GM18508 (cell line): ENCODE measurements at regions not wholly inside any gene's neighbourhood (a gene's known extent, or its start where the extent isn't known, plus 50 kb on each side); places are given as distances from the start of the nearest gene placed in this dataset.
A peak's percentile ranks its signal among the peaks of the same experiment; 100 is the strongest.
"Not testable (repeated sequence)": the region's sequence is repeated elsewhere in the genome, so short reads cannot be mapped to it uniquely, and the experiment has no call there.

Experiments
- ATAC-seq: cut with Tn5 transposase; IDR thresholded peaks from one replicate; pipeline ENCODE4 v1.9.1; 2021; ENCODE audit warnings: moderate number of reproducible peaks; ENCODE audit not compliant: insufficient read depth, unreplicated experiment

DNA sequence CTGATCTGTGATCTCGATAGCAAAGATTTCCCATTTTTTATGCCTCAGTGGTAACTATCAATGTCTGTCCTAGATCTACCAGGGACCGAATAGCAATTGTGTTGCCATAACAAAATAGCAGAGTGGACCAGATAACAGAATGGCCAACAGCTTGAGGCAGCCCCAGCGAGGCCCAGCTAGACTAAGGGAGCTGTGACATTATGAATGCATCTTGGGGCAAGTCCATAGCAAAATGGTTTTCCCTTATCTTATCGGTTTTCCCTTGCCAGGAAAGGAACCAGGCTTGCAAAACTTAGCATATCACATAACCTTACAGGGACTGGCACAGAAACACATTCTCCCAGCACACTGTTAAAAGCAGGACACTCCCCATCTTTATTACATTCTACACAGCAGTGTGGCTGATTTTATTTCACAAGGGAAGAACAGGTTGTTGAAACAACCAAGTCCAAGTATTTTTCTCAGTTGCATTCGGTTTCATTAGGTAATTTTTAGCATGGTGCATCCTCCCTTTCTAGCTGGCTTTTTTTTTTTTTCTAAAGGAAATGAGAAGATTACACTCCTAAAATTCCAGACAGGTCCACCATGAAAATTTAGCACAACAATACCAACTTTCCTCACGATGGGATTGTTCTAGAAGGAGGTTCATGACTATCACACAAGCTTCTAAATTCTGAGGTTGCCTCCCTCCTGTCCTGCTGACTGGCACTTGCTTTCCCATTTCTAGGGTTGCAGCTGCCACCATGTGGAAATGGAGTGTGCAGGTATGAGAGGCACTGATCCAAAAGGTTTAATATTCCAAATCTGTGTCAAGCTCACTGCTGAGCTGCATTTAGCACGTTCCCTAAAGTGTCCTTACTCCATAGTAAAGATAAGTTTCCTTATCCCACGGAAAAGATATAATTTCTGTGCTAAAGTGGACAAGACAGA, 97.0 kb upstream of the SLC35G4 start:
- ATAC-seq = no peak

DNA sequence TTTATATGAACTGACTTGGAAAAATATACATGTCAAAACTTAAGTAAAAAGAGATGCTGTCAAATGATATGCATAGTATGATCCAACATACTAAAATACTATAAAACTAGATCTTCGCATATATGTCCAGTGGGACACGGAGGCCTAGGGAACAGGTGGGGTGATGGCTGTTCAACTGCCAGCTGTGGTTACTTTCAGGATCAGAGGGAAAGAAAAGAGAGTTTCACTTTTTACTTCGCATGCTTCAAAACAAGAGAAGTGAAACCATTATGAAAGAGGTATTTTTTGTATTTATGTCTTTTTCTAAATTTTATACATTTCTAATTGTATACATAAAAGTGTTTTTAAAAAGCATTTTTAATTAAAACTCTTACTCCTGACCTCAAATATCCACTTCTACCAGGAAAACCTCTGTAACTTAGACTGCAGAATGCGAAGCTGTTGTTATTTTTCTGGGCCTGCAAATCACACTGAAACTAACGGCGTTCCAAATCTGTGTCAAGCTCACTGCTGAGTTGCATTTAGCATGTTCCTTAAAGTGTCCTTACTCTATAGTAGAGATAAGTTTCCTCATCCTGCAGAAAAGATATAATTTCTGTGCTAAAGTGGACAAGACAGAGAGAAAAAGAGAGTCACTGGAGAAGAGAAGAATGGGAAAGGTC, 97.8 kb upstream of the SLC35G4 start:
- ATAC-seq = peak; percentile 73

DNA sequence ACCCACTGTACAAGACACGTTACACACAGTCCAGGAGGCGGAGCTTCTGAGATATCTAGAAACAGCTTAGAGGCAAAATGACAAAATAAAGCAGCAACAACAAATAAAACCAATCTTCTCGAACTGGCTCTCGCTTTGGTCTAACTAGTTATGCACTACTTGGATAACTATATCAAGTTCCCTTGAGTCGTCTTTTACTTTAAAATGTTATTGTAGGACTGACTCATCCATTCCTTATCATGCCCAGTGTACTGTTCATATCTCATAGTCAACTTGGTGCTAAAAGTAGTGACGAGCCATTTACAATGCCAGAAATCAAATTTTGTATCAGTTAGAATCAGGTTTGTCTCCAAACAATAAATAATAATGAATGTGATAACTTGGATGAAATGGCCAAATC, 102.5 kb upstream of the SLC35G4 start:
- ATAC-seq = no peak

DNA sequence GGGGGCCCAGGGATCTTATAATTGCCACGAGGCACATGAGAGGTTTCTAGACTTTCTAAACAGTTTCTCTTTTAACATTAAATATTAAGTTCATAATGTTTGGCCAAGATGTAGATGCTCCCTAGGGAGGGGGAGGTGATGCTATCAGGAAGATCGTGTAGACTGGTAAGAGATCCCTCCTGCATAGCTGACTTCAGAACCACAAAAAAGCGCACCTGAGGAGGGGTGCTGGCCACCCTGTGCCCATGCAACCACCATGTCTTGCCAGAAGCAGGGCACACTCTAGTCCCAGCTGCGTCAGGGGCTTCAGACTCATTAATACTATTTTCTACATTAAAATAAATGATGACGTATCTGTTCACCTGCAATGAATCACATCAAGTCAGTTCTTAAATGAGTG, 103.4 kb upstream of the SLC35G4 start:
- no peak for ATAC-seq

GRCh38 chr18:11504962-11505361, 104.4 kb upstream of the SLC35G4 start:
- no peak for ATAC-seq

DNA sequence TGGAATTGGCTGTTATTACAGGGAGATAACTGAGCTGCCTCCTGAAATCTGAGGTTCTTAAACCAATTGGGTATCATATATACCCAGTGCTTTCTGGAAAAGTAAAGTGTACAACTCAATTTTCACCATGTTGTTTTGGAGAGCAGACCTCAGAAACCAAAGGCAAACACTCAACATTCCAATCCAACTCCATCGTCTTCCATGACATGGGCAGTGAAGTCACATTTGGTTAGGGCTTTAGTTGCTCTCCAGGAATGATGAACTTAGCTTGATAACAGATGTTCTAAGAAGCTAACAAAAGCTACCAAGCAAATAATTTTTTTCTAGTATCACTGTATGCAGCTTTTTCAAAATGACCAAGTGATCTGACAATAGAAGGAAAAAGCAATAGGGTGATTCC, 107.0 kb upstream of the SLC35G4 start:
- ATAC-seq = no peak

DNA sequence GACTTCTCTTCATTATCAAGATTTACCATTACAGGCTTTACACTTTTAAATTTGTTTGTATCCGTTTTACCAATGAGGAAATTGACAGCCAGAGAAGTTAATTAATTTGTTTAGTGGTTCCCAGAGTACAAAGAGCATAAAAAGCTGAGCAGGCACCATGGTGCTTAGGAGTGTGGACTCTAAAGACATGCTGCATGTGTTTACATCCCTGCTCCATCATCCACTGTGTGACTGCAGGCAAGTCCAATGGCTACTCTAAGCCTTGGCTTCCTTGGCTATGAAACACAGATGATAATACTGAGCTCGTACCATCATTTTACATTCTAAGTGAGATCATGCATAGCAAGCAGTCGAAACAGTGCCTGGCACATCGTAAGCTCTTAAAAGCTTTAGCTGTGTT, 108.0 kb upstream of the SLC35G4 start:
- ATAC-seq = no peak

- no peak for ATAC-seq
Observed at GRCh38 chr18:11500153-11501122, 109.0 kb upstream of the SLC35G4 start.

- ATAC-seq = no peak
Observed at GRCh38 chr18:11498821-11499220, 110.6 kb upstream of the SLC35G4 start.

- no peak for ATAC-seq
Observed at GRCh38 chr18:11497585-11497984, 111.8 kb upstream of the SLC35G4 start.

- ATAC-seq = no peak
Observed at GRCh38 chr18:11496526-11497172, 112.7 kb upstream of the SLC35G4 start.

GRCh38 chr18:11495441-11495840, 114.0 kb upstream of the SLC35G4 start:
- ATAC-seq = no peak

GRCh38 chr18:11494107-11494506, 115.3 kb upstream of the SLC35G4 start:
- ATAC-seq = no peak

DNA sequence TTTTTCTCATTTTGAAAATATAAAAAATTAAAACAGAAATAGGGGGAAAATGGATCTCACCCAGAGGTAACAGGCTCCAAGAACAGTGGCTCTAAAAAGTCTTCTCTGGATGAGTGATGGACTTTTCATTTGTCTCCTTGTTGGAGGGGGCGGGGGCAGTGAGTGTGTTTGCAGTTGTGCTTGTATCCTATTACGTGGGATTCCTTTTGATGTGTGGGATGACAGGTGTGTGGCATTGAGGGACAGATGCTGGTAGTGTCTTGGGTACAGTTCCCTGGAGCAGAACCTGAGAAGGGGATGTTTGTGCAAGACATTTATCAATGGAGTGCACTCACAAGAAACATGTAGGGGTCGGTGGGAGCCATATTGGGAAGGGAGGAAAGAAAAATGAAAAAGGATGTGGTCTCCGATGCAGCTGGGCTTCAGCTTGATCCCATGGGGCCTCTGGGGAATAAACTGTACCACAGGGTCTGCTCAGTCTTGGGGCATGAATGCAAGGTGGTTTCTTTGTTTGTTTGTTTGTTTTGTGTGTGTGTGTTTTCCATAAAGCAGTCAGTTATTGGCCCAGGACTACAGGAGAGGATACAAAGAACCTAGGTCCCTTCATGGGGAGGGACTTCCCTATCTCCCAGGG, 120.0 kb upstream of the SLC35G4 start:
- ATAC-seq = no peak

DNA sequence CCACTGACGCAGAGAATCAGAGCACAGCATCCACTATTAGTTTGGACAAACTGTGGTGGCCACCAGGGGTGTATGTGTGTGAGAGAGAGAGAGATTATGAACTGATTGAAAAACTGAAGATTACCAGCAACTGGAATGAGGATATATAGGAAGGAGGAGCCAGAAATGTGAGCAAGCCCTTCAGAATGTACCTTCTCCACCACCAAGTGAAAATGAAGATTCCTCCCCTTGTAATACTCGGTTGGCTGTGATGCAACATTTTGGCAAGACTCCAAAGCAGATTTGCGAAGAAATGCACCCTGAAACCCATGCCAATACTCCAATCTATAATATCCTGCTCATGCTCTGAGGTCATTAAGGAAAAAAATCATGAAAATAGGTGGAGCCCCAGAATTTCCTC, 121.2 kb upstream of the SLC35G4 start:
- no peak for ATAC-seq

DNA sequence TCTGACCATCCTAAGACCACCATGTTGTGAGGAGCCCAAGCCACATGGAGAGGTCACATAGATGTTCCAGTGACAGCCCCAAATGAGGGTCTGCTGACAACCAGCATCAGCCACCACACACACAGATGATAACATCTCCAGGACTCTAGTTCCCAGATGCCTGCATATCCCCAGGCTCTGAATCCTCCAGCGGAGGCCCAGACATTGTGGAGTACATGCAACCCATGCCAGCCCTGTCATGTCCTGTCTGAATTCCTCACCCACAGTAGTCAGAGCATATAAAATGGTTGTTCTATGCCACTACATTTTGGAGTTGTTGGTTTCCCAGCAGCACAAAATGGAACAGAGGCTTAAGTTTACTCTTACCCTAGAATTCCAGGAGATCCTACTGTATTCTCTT, 122.0 kb upstream of the SLC35G4 start:
- no peak for ATAC-seq

DNA sequence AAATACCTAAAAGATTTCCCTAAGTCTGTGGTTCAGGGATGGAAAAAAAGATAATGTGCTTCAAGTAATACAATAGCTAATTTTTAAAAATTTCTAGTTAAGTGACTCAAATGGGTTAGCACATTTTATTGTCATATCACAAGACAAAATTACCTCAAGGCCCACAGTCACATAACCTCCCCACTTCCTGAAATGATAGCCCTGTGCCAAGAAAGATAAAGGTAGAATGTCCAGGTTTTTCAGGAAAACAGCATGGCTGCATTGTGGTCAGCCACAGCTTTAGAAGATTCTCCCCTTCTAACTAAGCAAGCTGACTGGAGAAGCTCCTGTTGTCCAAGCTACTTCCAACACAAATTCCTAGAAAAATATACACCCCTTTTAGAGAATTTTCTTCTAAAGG, 127.1 kb upstream of the SLC35G4 start:
- no peak for ATAC-seq

DNA sequence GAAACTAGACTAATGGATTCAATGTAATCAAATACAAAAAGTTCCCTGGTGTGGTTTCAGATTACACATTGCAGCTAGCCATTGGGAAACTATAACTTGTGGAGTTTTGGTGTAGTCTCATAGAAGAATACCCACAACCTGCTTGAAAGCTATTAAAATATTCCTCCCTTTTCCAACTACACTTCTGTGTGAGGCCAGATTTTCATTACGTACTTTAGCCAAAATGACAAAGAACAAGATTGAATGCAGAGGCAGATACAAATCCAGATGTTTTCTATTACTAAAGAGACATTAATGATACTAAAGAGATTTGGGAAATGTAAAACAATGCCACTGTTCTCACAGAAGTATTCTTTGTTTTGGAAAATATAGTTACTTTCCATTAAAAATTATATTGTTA, 128.7 kb upstream of the SLC35G4 start:
- ATAC-seq = no peak

DNA sequence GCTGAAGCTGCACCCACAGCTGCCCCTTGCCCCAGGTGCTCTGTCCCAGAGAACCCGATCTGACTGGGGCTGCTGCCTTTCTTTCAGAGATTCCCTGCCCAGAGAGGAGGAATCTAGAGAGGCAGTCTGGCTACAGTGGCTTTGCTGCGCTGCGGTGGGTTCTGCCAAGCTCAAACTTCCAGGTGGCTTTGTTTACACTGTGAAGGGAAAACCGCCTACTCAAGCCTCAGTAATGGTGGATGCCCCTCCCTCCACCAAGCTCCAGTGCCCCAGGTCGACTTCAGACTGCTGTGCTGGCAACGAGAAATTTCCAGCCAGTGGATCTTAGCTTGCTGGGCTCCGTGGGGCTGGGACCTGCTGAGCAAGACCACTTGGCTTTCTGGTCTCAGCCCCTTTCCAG, 130.4 kb upstream of the SLC35G4 start:
- not testable (repeated sequence) for ATAC-seq

- no peak for ATAC-seq
Observed at GRCh38 chr18:11470941-11471340, 138.5 kb upstream of the SLC35G4 start.
